HG03558 (cell line): ENCODE measurements at regions not wholly inside any gene's neighbourhood (a gene's known extent, or its start where the extent isn't known, plus 50 kb on each side); places are given as distances from the start of the nearest gene placed in this dataset.

Source experiments
- ATAC-seq: cut with Tn5 transposase; IDR thresholded peaks from one replicate; pipeline ENCODE4 v1.9.1; 2021; ENCODE audit warnings: moderate number of reproducible peaks; ENCODE audit not compliant: unreplicated experiment; ENCODE audit errors: extremely low read depth

- no peak for ATAC-seq
Measured at GRCh38 chr2:22554453-22554852, 830.5 kb upstream of the KLHL29 start.

- no peak for ATAC-seq
Measured at GRCh38 chr2:22557406-22557805, 827.6 kb upstream of the KLHL29 start.

DNA sequence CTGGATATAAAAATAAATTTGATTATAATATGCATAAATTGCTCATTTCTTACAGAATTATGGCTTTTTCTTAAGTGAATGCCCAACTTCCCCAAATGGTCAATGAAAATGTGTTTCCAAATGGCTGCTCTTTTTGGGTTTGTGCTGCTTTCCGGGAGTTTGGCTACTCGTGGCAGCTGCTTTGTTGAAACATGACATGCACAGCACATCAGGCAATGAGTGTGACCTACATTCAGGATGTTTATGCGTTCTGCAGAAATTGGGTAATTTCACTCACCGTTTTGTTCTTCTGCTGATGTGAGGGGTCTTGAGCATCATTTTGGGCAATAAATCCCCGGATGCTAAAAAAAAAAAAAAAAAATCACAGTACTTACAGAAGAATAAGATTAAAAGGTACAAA, 825.0 kb upstream of the KLHL29 start:
- no peak for ATAC-seq

DNA sequence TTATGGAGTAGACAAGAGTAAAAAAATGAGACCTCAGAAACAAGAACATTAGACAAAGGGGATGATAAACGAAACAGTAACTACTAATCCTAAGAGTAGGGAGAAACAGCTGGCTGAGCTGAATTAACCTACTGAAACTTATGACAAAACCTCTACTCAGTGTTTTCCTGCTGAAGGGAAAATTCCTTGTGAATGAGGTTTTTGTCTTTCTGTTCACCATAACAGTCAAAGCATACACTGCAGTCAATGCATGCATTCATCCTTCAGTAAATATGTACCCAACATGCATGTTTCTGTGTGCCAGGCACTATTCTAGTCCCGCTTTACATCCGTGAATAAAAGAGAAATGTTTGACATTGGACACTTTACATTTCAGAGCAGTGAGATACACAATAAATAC, 805.6 kb upstream of the KLHL29 start:
- no peak for ATAC-seq

DNA sequence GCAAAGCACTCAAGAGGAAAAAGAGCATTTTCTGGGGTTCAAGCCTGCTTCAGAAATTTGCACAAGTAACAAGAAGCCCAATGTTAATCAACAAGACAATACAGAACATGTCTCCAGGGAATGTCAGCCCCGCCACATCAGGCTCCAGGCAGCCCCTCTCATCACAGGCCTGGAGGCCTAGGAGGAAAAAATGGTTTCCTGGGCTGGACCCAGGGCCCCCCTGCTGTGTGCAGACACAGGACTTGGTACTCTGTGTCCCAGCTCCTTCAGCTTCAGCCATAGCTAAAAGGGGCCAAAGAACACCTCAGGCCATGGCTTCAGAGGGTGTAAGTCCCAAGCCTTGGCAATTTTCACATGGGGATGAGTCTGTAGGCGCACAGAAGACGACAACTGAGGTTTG, 802.9 kb upstream of the KLHL29 start:
- no peak for ATAC-seq

DNA sequence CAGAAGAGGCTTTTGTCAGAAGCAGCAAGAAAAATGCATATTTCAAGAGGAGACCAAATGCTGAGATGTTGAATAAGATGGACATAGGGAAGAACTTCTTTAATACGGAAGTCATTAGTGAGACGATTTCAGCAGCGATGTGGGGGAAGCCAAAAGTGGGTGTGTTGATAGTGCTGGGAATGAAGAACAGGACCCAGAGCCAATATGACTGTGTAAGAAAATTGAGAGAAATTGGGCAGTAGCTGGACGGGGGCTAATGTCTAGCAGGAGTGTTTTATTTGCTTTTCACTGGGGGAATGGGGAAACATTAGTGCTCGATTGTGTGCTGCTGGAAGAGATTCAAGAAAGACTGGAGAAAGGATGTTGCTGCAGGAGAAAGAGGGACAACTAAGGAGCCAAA, 788.7 kb upstream of the KLHL29 start:
- ATAC-seq, result no peak

GRCh38 chr2:22600156-22600555, 784.8 kb upstream of the KLHL29 start:
- no peak for ATAC-seq

- ATAC-seq, result no peak
Measured at GRCh38 chr2:22600999-22601398, 784.0 kb upstream of the KLHL29 start.

- ATAC-seq, result no peak
Measured at GRCh38 chr2:22604136-22604535, 780.8 kb upstream of the KLHL29 start.

- ATAC-seq, result no peak
Measured at GRCh38 chr2:22616031-22616430, 768.9 kb upstream of the KLHL29 start.

DNA sequence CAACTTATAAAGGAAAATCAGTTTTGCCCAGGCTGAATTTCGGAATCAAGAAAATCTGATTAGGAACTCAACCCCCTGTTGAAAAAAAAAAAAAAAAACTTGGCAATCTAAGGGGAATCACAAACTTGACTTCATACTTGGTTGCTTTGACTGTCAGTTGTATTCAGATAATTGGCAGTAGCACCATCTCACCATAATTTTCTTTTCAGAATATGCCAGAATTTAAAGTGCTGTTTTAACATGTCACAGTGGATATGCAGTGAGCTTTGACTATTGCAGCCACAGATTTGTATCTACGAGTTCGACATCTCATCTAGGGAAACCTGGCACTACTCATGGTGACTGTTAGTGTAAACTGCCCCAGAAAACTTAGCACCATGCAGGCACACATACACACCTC, 761.4 kb upstream of the KLHL29 start:
- no peak for ATAC-seq

GRCh38 chr2:22626621-22627020, 758.4 kb upstream of the KLHL29 start:
- ATAC-seq, result no peak

DNA sequence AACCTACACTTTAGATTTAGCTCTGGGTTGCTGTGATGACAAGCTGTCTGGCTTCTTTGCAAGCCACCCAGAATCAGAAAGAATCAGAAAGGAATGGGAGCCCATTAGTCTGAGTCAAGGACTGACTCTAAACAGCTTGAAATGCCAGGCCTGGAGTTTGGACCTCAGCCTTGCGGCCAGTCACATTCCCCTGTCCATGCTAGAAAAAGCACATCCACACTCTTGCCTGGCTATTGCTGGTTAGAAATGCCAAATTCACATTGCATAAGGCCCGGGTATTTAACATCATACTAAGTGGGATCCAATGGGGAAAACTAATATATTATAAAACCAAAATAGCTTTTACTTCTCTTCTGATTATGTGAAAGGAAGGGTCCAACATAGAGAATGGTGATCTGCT, 756.8 kb upstream of the KLHL29 start:
- no peak for ATAC-seq

GRCh38 chr2:22628906-22629305, 756.1 kb upstream of the KLHL29 start:
- ATAC-seq, result no peak

GRCh38 chr2:22634167-22634566, 750.8 kb upstream of the KLHL29 start:
- ATAC-seq, result no peak

DNA sequence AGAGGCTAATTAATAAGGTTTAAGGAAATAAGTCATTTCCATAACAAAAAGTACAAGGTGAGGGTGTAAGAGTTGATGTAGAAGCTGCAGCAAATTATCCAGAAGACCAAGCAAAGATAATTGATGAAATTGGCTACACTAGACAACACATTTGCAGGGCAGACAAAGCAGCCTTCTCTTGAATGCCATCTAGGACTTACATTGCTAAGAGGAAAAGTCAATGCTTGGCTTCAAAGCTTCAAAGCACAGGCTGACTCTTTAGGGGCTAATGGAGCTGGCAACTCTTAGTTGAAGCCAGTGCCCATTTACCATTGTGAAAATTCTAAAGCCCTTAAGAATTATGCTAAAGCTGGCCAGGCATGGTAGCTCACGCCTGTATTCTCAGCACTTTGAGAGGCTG, 728.6 kb upstream of the KLHL29 start:
- ATAC-seq, result no peak

DNA sequence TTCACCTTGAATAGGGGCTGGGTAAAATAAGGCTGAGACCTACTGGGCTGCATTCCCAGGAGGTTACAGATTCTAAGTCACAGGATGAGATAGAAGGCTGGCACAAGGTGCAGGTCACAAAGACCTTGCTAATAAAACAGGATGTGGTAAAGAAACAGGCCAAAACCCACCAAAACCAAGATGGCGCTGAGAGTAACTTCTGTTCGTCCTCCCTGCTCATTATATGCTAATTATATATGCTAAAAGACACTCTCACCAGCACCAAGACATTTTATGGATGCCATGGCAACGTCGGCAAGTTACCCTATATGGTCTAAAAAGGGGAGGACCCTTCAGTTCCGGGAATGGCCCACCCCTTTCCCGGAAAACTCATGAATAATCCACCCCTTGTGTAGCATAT, 711.5 kb upstream of the KLHL29 start:
- no peak for ATAC-seq

- ATAC-seq, result no peak
Measured at GRCh38 chr2:22683914-22684313, 701.1 kb upstream of the KLHL29 start.

DNA sequence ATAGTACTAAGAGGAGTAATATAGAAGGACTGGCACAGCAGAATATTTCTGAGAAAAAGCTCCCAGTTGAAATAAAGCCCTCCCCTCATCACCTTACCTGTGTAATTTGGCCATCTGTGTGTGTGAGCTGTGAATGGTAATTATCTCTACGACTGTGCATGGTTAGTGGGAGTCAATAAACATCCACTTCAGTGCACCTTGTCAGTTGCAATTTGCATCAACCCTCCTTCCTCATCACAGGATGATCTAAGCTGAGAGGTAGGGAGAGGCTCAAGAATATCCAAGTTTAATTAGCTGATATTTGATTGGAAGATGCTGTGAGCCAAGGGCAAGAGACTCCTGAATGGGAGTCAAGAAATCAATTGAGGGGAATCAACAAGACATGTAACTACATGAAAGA, 694.9 kb upstream of the KLHL29 start:
- ATAC-seq, result no peak

GRCh38 chr2:22691666-22692065, 693.3 kb upstream of the KLHL29 start:
- ATAC-seq, result no peak

GRCh38 chr2:22692746-22693145, 692.2 kb upstream of the KLHL29 start:
- ATAC-seq, result no peak

GRCh38 chr2:22694300-22694699, 690.7 kb upstream of the KLHL29 start:
- ATAC-seq, result no peak

DNA sequence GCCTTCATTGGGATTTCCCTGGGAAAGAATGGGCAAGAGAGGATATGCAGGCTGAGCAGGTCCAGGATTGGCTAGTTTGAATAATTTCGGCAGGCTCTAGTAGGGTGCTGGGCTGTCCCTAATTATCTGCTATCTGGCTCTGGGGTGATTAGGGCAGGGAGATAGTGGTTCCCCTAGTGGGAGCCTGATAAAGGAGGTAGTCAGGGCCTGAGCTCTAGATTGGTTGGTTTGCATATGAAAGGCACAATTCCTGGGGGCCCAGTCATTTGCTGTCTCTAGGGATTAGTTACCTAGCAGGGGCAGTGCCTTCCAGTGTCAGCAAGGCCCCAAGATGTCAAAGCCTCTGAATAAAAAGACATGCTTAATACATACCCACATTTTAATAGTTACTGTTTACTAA, 690.1 kb upstream of the KLHL29 start:
- ATAC-seq, result no peak
